Mesodermal cell (in vitro differentiated cells): ENCODE measurements at regions not wholly inside any gene's neighbourhood (a gene's known extent, or its start where the extent isn't known, plus 50 kb on each side); places are given as distances from the start of the nearest gene placed in this dataset.

Experiments used
- H3K27ac ChIP-seq: 2 replicates; pipeline ENCODE4 v1.7.0; 2013; ENCODE audit warnings: mild to moderate bottlenecking, low read depth, low read length, moderate library complexity; ENCODE audit not compliant: severe bottlenecking
- H3K36me3 ChIP-seq: 2 replicates; pipeline ENCODE4 v1.7.1; 2013; ENCODE audit warnings: mild to moderate bottlenecking, low read length, moderate library complexity; ENCODE audit not compliant: control insufficient read depth, insufficient read depth
- H3K4me1 ChIP-seq: one replicate; pipeline ENCODE4 v1.7.1; 2013; ENCODE audit warnings: mild to moderate bottlenecking, low read length; ENCODE audit not compliant: insufficient read depth, control insufficient read depth, poor library complexity, severe bottlenecking
- H3K4me3 ChIP-seq: 2 replicates; pipeline ENCODE4 v1.7.0; 2013; ENCODE audit warnings: low read length, control low read depth, mild to moderate bottlenecking; ENCODE audit not compliant: insufficient read depth, poor library complexity, severe bottlenecking; ENCODE audit errors: extremely low read depth
- H3K9me3 ChIP-seq: 2 replicates; pipeline ENCODE4 v1.7.1; 2013; ENCODE audit warnings: mild to moderate bottlenecking, low read length, moderate library complexity; ENCODE audit not compliant: control insufficient read depth
- WGBS, 2 experiments: methylation state at CpG; one replicate each; pipeline ENCODE4 v1.1.5; 2013; ENCODE audit warnings: missing lambda C conversion rate in 2 of 2; ENCODE audit not compliant: insufficient coverage in 2 of 2; 5-methylcytosine and 5-hydroxymethylcytosine counted together

- 21 to 40% methylated on average over 6 of the region's 7 CpGs for WGBS, 2 experiments
- Histone ChIP-seq H3K27ac (no peak overlapping the region), H3K36me3 (no peaks in the 10 kb centered on the region), H3K4me3 (no peak overlapping the region), H3K4me1 (peaks cover 9% of the 10 kb centered on the region), H3K9me3 (peaks cover 8% of the 10 kb centered on the region)
These were observed 141.9 kb upstream of the SMAD3 start for GRCh38 chr15:66923438-66923881.

GRCh38 chr15:66924889-66925288 lies 140.5 kb upstream of the SMAD3 start:
- Histone ChIP-seq H3K36me3 (no peaks in the 10 kb centered on the region), H3K4me3 (no peak overlapping the region), H3K9me3 (peaks cover 8% of the 10 kb centered on the region), H3K27ac (no peak overlapping the region), H3K4me1 (peaks cover 9% of the 10 kb centered on the region)
- WGBS, 2 experiments = 93 to 94% methylated on average over 2 of the region's 3 CpGs

DNA sequence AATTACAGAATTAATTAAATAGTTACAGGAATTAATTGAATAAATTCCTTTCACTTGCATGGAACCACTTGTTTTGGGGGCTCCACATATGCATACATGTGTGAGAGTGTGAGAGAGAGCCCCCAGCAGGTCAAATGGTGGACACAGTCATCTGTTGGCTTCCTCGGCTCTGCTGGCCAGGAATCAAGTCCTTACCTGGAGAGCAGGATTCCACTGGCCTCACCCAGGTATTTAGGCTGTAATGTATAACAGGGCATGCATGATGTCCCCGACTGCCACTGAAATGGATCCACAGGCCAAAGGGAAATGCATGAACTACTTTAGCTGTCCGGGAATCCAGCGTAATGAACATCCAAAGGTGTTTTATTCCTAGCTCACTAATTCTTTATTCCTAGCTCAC lies 139.7 kb upstream of the SMAD3 start:
- WGBS, 2 experiments = 84 to 100% methylated on average over 3 to 4 of the region's 4 CpGs
- Histone ChIP-seq H3K9me3 (peaks cover 8% of the 10 kb centered on the region), H3K36me3 (no peaks in the 10 kb centered on the region), H3K4me3 (no peak overlapping the region), H3K27ac (no peak overlapping the region), H3K4me1 (peaks cover 17% of the 10 kb centered on the region)

DNA sequence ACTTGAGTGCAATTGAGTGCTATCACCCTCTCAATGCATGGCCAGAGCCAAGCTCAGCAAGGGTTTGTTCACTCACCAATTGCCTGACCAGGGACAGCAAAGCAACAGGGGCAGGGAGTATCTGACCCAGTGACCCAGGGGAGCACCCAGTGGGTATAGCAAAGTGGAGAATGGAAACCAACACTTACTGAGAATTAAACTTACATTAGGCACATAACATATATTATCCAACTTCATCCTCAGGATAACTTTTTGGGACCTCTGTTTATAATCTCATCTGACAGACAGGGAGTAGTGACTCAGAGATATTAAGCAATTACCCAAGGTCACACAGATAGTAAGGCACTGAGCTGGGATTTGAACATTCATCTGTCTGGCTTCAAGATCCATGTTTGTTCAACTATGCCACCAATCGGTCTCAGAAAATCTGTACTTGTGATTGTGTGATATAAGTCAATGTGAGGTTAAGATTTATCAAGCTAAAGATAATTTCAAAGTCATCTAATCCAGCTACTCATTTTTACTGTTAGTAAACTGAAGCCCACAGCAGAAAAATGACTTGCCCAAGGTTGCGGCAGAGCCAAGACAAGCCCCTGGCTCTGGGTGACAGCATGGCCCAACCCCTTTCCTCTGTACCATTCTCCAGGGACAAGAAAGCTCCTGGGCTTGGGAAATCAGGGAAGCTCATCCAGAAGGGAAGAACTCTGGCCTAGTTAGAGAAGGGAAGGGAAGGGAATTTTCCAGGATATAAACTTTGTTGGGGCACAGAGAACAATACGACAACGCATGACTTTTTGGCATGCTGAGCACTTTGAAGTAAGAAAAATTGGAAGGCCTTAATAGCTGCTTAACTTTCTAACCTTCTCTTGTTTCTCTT lies 138.0 kb upstream of the SMAD3 start:
- WGBS, 2 experiments = 100% methylated on average over 1 of the region's 4 CpGs
- Histone ChIP-seq H3K4me3 (no peak overlapping the region), H3K4me1 (peaks cover 34% of the 10 kb centered on the region), H3K36me3 (no peaks in the 10 kb centered on the region), H3K27ac (no peak overlapping the region), H3K9me3 (peaks cover 3% of the 10 kb centered on the region)

DNA sequence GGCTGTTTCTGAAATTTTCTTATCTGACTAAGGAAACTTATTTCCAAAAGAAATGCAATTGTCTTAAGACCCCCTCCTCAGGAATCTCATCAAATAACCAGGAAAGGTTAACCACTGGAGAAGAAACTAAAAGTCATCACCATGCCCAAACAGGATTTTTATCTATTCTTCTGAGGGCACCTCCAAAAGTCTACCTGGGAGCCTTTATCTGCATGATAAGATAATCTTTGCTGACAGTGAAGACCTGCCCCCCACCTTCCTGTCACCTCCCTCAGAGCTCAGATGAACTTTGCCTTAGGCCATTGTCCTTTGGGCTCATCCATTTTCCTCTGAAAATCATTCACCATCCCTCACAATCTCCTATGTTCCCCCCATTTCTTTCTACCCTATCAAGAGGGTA lies 137.3 kb upstream of the SMAD3 start:
- Histone ChIP-seq H3K4me1 (peaks cover 39% of the 10 kb centered on the region), H3K27ac (no peak overlapping the region), H3K9me3 (peaks cover 2% of the 10 kb centered on the region), H3K4me3 (no peak overlapping the region), H3K36me3 (no peaks in the 10 kb centered on the region)

GRCh38 chr15:66928784-66929183 lies 136.6 kb upstream of the SMAD3 start:
- peaks cover 9% of the 10 kb centered on the region for H3K9me3 ChIP-seq
- peaks cover 39% of the 10 kb centered on the region for H3K4me1 ChIP-seq
- no peaks in the 10 kb centered on the region for H3K36me3 ChIP-seq
- H3K4me3 ChIP-seq = no peak overlapping the region
- no peak overlapping the region for H3K27ac ChIP-seq
- WGBS, 2 experiments = 92% methylated on average over 1 of the region's 1 CpG

GRCh38 chr15:66929843-66930402 lies 135.5 kb upstream of the SMAD3 start:
- no peaks in the 10 kb centered on the region for H3K36me3 ChIP-seq
- H3K27ac ChIP-seq = no peak overlapping the region
- 94 to 100% methylated on average over 2 of the region's 2 CpGs for WGBS, 2 experiments
- no peak overlapping the region for H3K4me3 ChIP-seq
- H3K9me3 ChIP-seq = peaks cover 20% of the 10 kb centered on the region
- peaks cover 39% of the 10 kb centered on the region for H3K4me1 ChIP-seq

- WGBS, 2 experiments = 50 to 64% methylated on average over 10 to 12 of the region's 15 CpGs
- no peaks in the 10 kb centered on the region for H3K36me3 ChIP-seq
- no peak overlapping the region for H3K4me3 ChIP-seq
- peaks cover 20% of the 10 kb centered on the region for H3K9me3 ChIP-seq
- peak overlapping the region; percentile 88 for H3K27ac ChIP-seq
- H3K4me1 ChIP-seq = peaks cover 39% of the 10 kb centered on the region
These were observed 133.4 kb upstream of the SMAD3 start for GRCh38 chr15:66931768-66932633.

DNA sequence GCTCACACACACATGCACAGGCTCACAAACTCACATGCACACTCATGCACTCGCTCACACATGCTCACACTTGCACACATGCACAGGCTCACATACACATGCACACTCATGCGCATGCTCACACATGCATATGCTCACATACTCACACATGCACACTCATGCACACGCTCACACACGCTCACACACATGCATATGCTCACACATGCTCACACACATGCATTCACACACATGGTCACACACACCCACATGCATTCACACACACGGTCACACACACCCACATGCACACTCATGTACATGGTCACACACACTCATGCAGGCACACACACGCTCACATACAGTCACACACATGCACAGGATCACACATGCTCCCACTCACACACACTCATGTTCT lies 132.8 kb upstream of the SMAD3 start:
- WGBS, 2 experiments = 92 to 93% methylated on average over 6 of the region's 6 CpGs
- no peak overlapping the region for H3K4me3 ChIP-seq
- H3K27ac ChIP-seq = peak overlapping the region; percentile 88
- peaks cover 37% of the 10 kb centered on the region for H3K4me1 ChIP-seq
- no peaks in the 10 kb centered on the region for H3K36me3 ChIP-seq
- H3K9me3 ChIP-seq = peaks cover 20% of the 10 kb centered on the region

GRCh38 chr15:66933932-66934867 lies 131.2 kb upstream of the SMAD3 start:
- WGBS, 2 experiments = 98 to 100% methylated on average over 5 to 6 of the region's 8 CpGs
- Histone ChIP-seq H3K27ac (no peak overlapping the region), H3K36me3 (no peaks in the 10 kb centered on the region), H3K4me1 (peaks cover 30% of the 10 kb centered on the region), H3K9me3 (peaks cover 27% of the 10 kb centered on the region), H3K4me3 (no peak overlapping the region)
